ENCODE measurements at regions not wholly inside any gene's neighbourhood (a gene's known extent, or its start where the extent isn't known, plus 50 kb on each side); places are given as distances from the start of the nearest gene placed in this dataset.
"Not testable (repeated sequence)": the region's sequence is repeated elsewhere in the genome, so short reads cannot be mapped to it uniquely, and the experiment has no call there.

- DNase-seq (ENCODE audit: low read depth in 2 of 2) = peak; percentile 73 to 76
These were observed 93.0 kb downstream of the CRLF3 start for GRCh38 chr17:30731210-30732132.

GRCh38 chr17:30730837-30731209 is 93.7 kb downstream of the CRLF3 start:
- DNase-seq (ENCODE audit: low read depth in 2 of 2) = not testable (repeated sequence)

DNA sequence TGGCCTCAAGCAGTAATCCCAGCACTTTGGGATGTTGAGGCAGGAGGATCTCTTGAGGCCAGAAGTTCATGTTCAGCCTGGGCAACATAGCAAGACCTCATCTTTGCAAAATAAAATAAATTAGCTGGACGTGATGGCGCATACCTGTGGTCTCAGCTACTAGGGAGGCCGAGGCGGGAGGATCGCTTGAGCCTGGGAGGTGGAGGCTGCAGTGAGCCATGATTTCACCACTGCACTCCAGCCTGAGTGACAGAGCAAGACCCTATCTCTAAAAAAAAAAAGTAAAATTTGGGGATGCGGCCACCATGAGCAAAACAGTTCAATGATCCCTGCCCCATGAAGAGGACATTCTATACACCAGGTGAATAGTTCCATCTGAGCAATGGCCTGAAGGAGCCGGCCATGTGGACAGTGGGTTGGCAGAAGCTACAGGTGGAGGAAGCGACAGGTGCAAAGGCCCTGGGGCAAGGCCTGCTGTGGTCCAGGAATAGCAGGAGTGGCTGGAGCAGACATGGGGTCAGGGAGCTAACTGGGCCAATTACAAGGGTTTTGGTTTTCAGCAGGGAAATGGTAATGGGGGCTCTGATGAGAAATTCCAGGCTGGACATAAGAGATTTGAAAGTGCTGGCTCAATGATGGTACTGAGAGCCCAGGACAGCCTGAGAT is 94.2 kb downstream of the CRLF3 start:
- DNase-seq (ENCODE audit: low read depth in 2 of 2) = not testable (repeated sequence)

- DNase-seq (ENCODE audit: low read depth in 2 of 2) = not testable (repeated sequence)
These were observed 94.9 kb downstream of the CRLF3 start for GRCh38 chr17:30729471-30730170.

DNA sequence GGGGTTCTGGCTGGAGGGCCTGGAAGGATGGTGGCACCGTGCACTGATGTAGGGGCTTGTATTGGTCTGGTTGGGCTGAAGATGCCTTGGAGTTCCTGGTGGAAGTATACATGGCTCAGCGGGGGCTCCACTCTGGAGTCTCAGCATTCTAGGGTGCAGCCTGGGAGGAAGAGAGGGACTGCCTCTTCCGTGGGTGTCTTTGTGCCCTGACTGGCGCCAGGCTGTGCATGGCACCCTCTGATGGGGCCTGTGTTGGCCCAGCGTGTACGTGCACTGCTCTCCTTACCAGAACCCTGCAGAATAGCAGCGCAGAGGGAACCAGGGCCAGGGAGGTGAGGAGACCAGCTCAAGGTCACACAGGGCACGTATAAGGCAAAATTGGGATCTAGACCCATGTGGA is 97.0 kb downstream of the CRLF3 start:
- not testable (repeated sequence) for DNase-seq (ENCODE audit: low read depth in 2 of 2)

GRCh38 chr17:30726734-30727133 is 97.8 kb downstream of the CRLF3 start:
- DNase-seq (ENCODE audit: low read depth in 2 of 2) = not testable (repeated sequence)

DNA sequence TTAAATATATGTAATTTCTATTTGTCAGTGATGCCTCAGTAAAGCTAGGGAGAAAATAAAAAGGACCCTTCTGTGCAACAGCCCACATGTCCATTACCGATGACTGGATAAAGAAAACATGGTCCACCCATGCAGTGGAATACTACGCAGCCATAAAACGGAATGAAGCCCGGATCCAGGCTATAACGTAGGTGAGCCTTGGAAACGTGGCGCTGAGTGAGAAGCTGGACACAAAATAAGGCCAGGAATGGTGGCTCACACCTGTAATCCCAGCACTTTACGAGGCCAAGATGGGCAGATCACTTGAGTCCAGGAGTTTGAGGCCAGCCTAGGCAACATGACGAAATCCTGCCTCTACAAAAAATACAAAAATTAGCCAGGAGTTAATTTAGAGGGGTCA is 98.2 kb downstream of the CRLF3 start:
- DNase-seq (ENCODE audit: low read depth in 2 of 2) = not testable (repeated sequence)

GRCh38 chr17:30724034-30724650 is 100.3 kb downstream of the CRLF3 start:
- not testable (repeated sequence) for DNase-seq (ENCODE audit: low read depth in 2 of 2)

DNA sequence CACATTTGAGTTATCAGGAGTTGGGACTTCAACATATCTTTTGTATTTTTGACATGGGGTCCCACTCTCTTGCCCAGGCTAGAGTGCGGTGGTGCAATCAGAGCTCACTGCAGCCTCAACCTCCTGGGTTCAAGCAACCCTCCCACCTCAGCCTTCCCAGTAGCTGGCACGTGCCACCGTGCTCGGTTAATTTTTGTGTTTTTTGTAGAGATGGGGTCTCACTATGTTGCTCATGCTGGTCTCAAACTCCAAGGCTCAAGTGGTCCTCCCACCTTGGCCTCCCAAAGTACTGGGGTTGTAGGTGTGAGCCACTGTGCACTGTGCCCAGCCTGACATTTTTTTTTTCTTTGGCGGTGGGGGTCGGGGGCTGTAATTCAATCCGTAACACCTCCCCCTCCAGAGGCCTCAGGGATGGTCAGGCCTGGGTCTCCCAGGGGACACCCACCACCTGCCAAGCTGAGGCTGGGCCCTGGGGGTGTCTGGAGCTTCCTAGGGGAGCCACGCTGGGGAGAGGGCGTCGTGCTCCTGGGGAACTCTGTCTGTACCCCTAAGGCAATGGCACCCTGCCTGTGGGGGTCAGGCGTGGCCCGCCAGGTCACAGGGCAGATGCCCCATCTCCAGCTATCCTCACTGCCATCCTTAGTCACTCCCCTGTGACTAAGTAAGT is 102.2 kb downstream of the CRLF3 start:
- DNase-seq (ENCODE audit: low read depth in 2 of 2) = not testable (repeated sequence)

DNA sequence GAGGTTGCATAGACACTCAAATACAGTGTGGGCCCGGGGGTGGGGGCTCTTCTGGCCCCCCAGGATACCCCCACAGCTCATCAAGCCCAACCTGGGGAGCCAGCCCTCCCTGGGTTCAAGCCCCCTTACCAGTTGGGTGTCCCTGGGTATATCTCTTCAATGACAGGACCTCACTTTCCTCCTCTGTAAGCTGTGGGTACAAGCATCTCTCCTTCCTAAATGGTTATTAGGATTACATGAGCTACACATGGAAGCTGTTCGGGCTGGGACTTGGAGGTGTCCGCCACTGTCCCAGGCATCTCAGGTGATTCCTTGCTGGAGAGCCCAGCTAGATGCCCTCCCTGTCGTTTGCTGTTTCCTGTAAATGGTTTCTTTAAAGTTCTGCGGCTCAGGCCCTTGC is 103.5 kb downstream of the CRLF3 start:
- not testable (repeated sequence) for DNase-seq (ENCODE audit: low read depth in 2 of 2)

DNA sequence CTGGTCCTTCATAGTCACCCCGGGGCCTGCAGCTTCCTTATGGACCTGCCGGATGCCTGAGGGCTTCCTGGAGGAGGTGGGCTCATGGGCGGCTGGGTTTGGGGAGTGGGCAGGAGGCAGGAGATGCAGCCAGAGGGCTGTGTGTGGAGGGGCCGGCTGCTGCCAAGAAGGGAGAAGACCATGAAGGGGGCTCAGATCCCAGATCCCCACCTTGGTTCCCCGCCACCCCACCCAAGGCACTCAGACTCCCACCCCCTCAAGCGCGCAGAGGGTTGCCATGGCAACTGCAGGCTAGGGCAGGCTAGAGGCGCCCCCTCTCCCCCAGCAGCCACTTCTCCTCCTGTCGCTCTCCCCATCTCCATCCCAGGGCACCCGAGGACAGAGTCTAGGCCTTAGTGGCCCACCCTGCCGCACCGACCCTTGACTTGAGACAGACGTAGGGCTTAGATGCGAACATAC is 104.5 kb downstream of the CRLF3 start:
- DNase-seq (ENCODE audit: low read depth in 2 of 2) = no peak

- DNase-seq (ENCODE audit: low read depth in 2 of 2) = peak; percentile 40 to 80
These were observed 105.1 kb downstream of the CRLF3 start for GRCh38 chr17:30719131-30719973.

DNA sequence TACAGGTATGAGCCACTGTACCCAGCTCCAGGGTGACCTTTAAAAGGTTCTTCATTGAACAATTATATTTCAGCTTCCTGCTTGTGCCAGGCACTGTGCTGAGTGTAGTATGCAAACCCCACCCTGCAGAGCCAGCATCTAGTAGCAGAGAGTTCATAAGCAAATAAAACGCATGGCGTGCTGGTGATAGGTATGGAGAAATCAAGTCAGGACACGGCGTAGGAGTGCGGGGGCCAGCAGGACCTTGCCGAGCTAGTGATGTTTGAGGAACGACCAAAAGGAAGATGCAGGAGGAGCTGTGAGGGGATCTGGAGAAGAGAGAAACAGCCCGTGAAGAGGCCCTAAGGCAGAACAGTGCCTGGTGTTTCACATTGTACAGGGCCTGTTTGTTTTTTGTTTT is 105.8 kb downstream of the CRLF3 start:
- not testable (repeated sequence) for DNase-seq (ENCODE audit: low read depth in 2 of 2)

- not testable (repeated sequence) for DNase-seq (ENCODE audit: low read depth in 2 of 2)
These were observed 106.4 kb downstream of the CRLF3 start for GRCh38 chr17:30718099-30718447.

DNA sequence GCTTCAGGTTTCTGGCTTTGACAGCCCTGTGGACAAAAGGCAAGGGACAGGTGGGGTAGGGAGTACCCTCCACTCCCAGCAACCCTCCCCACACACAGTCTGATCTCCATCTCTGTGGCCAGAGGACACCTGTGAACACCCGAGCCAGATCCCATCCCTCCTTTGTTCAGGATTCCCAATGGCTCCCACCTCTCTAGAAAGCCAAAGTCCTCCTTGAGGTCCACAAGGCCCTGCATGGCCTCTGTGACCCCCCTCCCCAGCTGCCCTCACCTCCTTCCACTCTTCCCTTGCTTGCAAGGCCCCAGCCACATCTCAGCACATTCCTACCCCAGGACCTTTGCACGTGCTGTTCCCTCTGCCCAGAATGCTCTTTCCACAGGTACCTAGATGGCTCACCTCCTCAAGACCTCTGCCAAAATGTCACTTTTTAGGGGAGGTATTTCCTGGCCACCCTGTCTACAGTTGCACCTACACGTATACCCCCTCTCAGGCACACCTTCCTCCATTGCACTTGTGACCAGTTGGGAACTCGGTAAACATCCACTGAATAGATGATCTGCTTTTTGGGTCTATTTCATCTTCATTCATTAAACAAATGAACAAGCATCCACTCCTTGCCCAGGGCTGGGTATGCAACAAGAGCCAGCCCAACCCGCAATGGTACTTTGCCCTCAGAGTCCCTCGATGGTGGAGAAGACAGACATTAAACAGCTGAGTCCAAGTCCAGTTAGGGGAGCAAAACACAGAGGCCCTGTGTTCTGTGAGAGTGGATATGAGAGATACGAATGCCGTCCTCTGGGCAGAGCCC is 107.0 kb downstream of the CRLF3 start:
- no peak for DNase-seq (ENCODE audit: low read depth in 2 of 2)

DNA sequence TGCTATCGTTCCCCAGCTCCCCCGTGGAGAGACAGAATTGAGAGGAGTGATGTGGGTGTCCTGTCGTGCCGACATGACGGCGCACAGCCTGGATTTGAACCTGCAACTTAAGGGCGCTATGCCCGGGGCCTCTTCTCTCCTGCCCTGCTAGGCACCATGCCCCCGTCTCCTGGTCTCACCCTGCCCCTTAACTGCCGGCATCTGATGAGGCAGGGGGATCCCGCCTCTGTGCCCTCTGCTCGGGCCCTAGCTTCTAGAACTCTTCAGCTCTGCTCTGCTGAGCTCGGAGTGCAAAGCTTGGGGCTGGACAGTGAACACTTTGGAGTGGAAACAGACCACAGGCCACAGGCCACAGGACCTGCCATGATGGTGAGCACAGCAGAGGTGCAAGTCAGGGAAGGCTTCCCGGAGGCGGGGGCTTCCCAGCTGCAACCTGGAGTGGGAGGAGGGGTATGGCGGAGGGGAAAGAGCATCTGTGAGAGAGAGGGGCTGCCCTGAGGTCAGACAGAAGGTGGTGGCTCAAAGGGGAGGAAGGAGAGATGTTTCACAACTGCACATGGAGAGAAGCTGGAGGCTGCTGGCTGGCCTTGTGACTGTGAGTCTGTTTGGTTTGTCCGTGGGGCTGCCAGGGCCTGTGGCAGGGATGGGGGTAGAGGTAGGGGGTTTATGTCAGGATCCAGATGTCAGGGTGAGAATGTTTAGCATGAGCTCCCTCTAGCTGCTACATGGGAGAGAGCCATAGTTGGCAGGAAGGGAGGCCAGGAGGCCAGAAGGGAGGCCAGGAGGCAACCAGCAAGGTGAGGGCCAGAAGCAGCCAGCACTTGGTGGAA is 107.8 kb downstream of the CRLF3 start:
- DNase-seq (ENCODE audit: low read depth in 2 of 2) = no peak

- peak in 1 of 2 experiments; percentile 38 for DNase-seq (ENCODE audit: low read depth in 2 of 2)
These were observed 109.5 kb downstream of the CRLF3 start for GRCh38 chr17:30714825-30715622.

DNA sequence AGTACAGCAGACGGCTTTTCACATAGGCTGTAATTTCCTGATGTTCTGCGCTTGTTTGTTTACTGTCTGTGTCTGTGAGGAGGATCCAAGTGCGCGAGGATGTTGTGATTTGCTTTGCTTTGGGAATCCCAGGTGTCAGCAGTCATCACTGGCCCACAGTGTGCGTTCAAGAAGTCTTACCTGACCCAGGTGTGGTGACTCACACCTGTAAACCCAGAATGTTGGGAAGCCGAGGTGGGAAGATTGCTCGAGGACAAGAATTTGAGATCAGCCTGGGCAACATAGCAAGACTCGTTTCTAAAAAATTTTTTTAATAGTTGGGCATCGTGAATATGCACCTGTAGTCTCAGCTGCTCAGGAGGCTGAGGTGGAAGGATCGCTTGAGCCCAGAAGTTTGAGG is 110.7 kb downstream of the CRLF3 start:
- DNase-seq (ENCODE audit: low read depth in 2 of 2) = not testable (repeated sequence)
